Panc1 (cell line): ENCODE measurements at regions not wholly inside any gene's neighbourhood (a gene's known extent, or its start where the extent isn't known, plus 50 kb on each side); places are given as distances from the start of the nearest gene placed in this dataset.

Source experiments
- ATAC-seq: fragments of 200-7000 bp; cut with Tn5 transposase; 2 replicates; pipeline ENCODE4 v1.9.1; 2020; ENCODE audit warnings: mild to moderate bottlenecking, moderate library complexity
- BruUV-seq: library from RNA; stranded (reverse); fragments of 400-500 nt; replicated peaks from 2 replicates; lab custom pipeline; 2021; lab: Mats Ljungman, UMichigan
- CTCF ChIA-PET: fragments of 300-600 bp; sonication (Branson Sonifier 250); formaldehyde crosslinking; loops from one replicate; lab custom pipeline; 2022; ENCODE audit warnings: antibody characterized with exemption; lab: Charles Lee
- POLR2A ChIA-PET: fragments of 300-600 bp; sonication (Branson Sonifier 250); formaldehyde crosslinking; loops from one replicate; lab custom pipeline; 2022; ENCODE audit warnings: antibody characterized with exemption; lab: Charles Lee
- DNase-seq: peaks from one replicate; pipeline ENCODE4 v3.0.0-alpha.2; 2010; ENCODE audit warnings: low read depth, low spot score
- H3K27ac ChIP-seq: 2 replicates; pipeline ENCODE4 v1.5.1; 2011; ENCODE audit warnings: mild to moderate bottlenecking, low read length, inconsistent platforms
- H3K27me3 ChIP-seq: fragments of 200-500 bp; sonication (Bioruptor generic); 2 replicates; pipeline ENCODE4 v1.6.0; 2014; ENCODE audit warnings: low read length, inconsistent platforms; ENCODE audit not compliant: control insufficient read depth, insufficient read depth
- H3K36me3 ChIP-seq: fragments of 200-500 bp; sonication (Bioruptor generic); 2 replicates; pipeline ENCODE4 v1.5.1; 2014; ENCODE audit warnings: inconsistent platforms, mild to moderate bottlenecking, low read length, moderate library complexity; ENCODE audit not compliant: control insufficient read depth, insufficient read depth
- H3K4me1 ChIP-seq: 2 replicates; pipeline ENCODE4 v1.5.1; 2011; ENCODE audit warnings: inconsistent platforms, mild to moderate bottlenecking, low read length, moderate library complexity; ENCODE audit not compliant: control insufficient read depth, insufficient read depth
- H3K4me3 ChIP-seq, 2 experiments: 2 replicates each; pipeline ENCODE4 v1.5.1; 2011 to 2012; ENCODE audit warnings: low read depth in 2 of 2, low read length in 2 of 2, mild to moderate bottlenecking in 2 of 2, inconsistent platforms in 1 of 2, moderate library complexity in 1 of 2
- H3K9me3 ChIP-seq: fragments of 200-500 bp; sonication (Bioruptor generic); 2 replicates; pipeline ENCODE4 v1.5.1; 2014; ENCODE audit warnings: low read depth, mild to moderate bottlenecking, inconsistent platforms, low read length, moderate library complexity; ENCODE audit not compliant: control insufficient read depth, insufficient read depth
- POLR2AphosphoS5 ChIP-seq: IDR thresholded peaks from 2 replicates; pipeline ENCODE4 v1.6.1; 2012; ENCODE audit warnings: mild to moderate bottlenecking, low read depth, low read length, moderate library complexity
- SIN3A ChIP-seq: IDR thresholded peaks from 2 replicates; pipeline ENCODE4 v1.6.1; 2012; ENCODE audit warnings: low read depth, mild to moderate bottlenecking, low read length, moderate library complexity, borderline replicate concordance; ENCODE audit not compliant: insufficient read depth
- TCF7L2 ChIP-seq: IDR thresholded peaks from 2 replicates; pipeline ENCODE4 v1.6.1; 2011; ENCODE audit warnings: mild to moderate bottlenecking, low read depth, low read length, inconsistent platforms
- in situ Hi-C: cut with HindIII; loops from 2 replicates; pipeline ENCODE4 v1.10.0; 2016; ENCODE audit warnings: low sequenced_read_pairs, low pct_unique_long_range_greater_than_20kb
- intact Hi-C: fragments of 100-400 bp; cut with micrococcal nuclease; formaldehyde crosslinking; loops from one replicate; pipeline ENCODE4 v1.10.0; 2022; ENCODE audit not compliant: unreplicated experiment
- TF ChIP-seq, protein P1 (sequence below), 2 experiments: IDR thresholded peaks; 2 replicates each; pipeline ENCODE4 v1.6.1; 2011 to 2012; ENCODE audit warnings: low read depth in 2 of 2, control low read depth in 1 of 2, low read length in 1 of 2, mild to moderate bottlenecking in 1 of 2, moderate library complexity in 1 of 2; ENCODE audit not compliant: insufficient read depth in 1 of 2
- TF ChIP-seq, protein P2 (sequence below): fragments of 450-650 bp; IDR thresholded peaks from 2 replicates; pipeline ENCODE4 v1.5.1; 2017; ENCODE audit warnings: mild to moderate bottlenecking

DNA sequence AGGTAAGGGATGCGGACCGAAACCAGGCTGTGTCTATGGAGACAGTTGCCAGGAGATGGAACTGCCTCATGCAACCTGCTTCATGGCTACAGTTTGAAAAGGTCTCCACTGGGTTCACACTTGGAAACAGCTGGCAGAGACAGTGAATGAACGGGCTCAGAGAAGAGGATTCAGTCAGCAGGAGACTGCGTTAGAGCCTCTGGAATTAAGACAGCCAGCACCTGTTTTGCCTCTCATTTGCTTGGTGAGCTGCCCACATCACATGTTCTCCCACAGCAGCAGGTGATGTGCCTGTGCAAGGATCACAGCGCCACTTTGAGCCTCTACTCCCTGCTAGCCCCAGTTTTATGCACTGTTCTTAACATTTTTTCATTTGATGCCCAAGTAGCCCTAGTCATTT, 321.0 kb downstream of the PLPP3 start:
- H3K4me3 ChIP-seq = no peak overlapping the region
- no peaks in the 10 kb centered on the region for H3K9me3 ChIP-seq
- ATAC-seq (no peak), DNase-seq (no peak)
- CTCF ChIA-PET = no interaction called here
- no peaks in the 10 kb centered on the region for H3K4me1 ChIP-seq
- intact Hi-C loops = no loop called here
- H3K27ac ChIP-seq = no peak overlapping the region
- no peak for TF ChIP-seq SIN3A
- TF ChIP-seq, protein P1, sequence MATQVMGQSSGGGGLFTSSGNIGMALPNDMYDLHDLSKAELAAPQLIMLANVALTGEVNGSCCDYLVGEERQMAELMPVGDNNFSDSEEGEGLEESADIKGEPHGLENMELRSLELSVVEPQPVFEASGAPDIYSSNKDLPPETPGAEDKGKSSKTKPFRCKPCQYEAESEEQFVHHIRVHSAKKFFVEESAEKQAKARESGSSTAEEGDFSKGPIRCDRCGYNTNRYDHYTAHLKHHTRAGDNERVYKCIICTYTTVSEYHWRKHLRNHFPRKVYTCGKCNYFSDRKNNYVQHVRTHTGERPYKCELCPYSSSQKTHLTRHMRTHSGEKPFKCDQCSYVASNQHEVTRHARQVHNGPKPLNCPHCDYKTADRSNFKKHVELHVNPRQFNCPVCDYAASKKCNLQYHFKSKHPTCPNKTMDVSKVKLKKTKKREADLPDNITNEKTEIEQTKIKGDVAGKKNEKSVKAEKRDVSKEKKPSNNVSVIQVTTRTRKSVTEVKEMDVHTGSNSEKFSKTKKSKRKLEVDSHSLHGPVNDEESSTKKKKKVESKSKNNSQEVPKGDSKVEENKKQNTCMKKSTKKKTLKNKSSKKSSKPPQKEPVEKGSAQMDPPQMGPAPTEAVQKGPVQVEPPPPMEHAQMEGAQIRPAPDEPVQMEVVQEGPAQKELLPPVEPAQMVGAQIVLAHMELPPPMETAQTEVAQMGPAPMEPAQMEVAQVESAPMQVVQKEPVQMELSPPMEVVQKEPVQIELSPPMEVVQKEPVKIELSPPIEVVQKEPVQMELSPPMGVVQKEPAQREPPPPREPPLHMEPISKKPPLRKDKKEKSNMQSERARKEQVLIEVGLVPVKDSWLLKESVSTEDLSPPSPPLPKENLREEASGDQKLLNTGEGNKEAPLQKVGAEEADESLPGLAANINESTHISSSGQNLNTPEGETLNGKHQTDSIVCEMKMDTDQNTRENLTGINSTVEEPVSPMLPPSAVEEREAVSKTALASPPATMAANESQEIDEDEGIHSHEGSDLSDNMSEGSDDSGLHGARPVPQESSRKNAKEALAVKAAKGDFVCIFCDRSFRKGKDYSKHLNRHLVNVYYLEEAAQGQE (IDR thresholded peaks at IDR 0.05; ENCODE audit: insufficient read depth in 1 of 2, low read depth in 2 of 2, low read length in 1 of 2) = no peak
- no peak for TF ChIP-seq TCF7L2
- TF ChIP-seq POLR2AphosphoS5 = no peak
- in situ Hi-C loops = no loop called here
- no TSS peak for BruUV-seq
- no peaks in the 10 kb centered on the region for H3K27me3 ChIP-seq
- no peaks in the 10 kb centered on the region for H3K36me3 ChIP-seq
- POLR2A ChIA-PET = no interaction called here

DNA sequence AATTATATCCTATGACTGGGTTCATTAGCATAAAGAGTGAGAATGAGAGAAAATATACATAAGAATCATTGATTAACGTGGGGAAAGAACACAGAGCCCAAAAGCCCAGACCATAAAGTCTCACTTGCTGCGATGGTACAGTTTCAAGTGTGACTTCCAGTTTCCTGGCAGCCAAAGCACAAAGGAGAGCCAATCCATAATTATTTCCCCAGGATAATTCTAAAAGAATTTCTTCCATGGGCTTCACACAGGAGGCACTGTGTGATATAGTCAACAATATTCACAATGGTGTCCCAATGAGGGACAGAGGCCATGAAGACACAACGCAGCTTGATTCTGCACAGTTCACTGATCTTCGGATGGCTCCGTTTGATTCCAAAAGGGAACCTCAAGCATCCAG, 321.6 kb downstream of the PLPP3 start:
- ATAC-seq (no peak), DNase-seq (no peak)
- Histone ChIP-seq H3K36me3 (no peaks in the 10 kb centered on the region), H3K27ac (no peak overlapping the region), H3K9me3 (no peaks in the 10 kb centered on the region), H3K27me3 (no peaks in the 10 kb centered on the region), H3K4me3 (no peak overlapping the region), H3K4me1 (no peaks in the 10 kb centered on the region)
- CTCF ChIA-PET = no interaction called here
- BruUV-seq = no TSS peak
- in situ Hi-C loops (no loop called here), intact Hi-C loops (no loop called here)
- POLR2A ChIA-PET = no interaction called here
- TF ChIP-seq SIN3A (no peak), POLR2AphosphoS5 (no peak), TCF7L2 (no peak)
- TF ChIP-seq, protein P2, sequence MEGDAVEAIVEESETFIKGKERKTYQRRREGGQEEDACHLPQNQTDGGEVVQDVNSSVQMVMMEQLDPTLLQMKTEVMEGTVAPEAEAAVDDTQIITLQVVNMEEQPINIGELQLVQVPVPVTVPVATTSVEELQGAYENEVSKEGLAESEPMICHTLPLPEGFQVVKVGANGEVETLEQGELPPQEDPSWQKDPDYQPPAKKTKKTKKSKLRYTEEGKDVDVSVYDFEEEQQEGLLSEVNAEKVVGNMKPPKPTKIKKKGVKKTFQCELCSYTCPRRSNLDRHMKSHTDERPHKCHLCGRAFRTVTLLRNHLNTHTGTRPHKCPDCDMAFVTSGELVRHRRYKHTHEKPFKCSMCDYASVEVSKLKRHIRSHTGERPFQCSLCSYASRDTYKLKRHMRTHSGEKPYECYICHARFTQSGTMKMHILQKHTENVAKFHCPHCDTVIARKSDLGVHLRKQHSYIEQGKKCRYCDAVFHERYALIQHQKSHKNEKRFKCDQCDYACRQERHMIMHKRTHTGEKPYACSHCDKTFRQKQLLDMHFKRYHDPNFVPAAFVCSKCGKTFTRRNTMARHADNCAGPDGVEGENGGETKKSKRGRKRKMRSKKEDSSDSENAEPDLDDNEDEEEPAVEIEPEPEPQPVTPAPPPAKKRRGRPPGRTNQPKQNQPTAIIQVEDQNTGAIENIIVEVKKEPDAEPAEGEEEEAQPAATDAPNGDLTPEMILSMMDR = no peak
- TF ChIP-seq, protein P1 (IDR thresholded peaks at IDR 0.05; ENCODE audit: insufficient read depth in 1 of 2, low read depth in 2 of 2, low read length in 1 of 2) = no peak
